HS-27A (cell line): ENCODE measurements at regions not wholly inside any gene's neighbourhood (a gene's known extent, or its start where the extent isn't known, plus 50 kb on each side); places are given as distances from the start of the nearest gene placed in this dataset.
"Not testable (repeated sequence)": the region's sequence is repeated elsewhere in the genome, so short reads cannot be mapped to it uniquely, and the experiment has no call there.

Source experiments
- DNase-seq: peaks from one replicate; pipeline ENCODE4 v3.0.0-alpha.2; 2012; ENCODE audit warnings: low read depth, missing footprints

- DNase-seq = no peak
These were observed 60.2 kb downstream of the TFAP2C start for GRCh38 chr20:56689318-56689717.

GRCh38 chr20:56689852-56690485 lies 60.9 kb downstream of the TFAP2C start:
- no peak for DNase-seq

DNA sequence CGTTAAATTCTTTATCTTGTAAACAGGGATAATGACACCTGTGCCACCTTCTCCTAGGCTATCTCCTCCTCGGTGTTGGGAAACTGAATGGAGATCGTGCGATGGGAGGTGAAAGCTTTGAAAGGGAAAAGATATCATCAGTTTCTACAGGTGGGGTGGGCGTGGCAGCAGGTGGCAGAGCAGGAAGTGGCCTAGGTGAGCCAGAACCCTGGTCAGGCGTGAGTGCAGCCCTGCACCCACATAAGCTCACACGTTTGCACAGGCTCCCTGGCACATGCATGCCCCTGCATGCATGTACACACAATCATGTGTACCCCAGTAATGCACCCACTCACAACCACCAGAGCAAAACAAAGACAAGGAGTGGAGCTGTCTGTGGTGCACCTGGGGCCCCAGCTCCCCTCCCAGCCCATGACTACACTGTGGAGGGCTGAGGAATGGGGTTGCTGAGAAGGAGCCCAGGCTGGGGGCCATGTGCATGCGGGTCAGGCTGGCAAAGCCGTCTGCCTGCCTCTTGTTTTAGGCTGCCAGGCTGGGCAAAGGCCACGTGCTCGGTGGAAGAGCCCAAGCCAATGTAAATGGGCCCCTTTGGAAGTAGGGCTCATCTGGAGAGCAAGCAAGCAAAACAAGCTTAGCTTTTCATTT lies 61.5 kb downstream of the TFAP2C start:
- no peak for DNase-seq

- no peak for DNase-seq
These were observed 62.4 kb downstream of the TFAP2C start for GRCh38 chr20:56691325-56691998.

DNA sequence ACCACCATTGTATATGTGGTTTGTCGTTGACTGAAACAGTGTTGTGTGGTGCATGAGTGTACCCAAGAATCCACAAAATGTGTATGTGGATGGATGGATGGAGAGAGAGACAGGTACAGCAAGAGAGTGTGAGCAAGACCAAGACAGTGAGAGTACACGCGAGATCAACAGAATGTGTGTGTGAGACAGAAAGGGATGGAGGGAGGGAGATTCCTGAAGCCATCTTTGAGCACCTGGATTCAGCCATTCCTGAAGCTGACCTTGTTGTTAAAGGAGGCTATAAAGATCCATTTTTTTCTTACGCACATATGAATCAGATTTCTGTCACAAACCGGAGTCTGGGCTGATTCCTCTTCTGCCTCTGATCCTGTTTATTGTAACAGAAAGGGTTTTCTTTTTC lies 64.1 kb downstream of the TFAP2C start:
- no peak for DNase-seq

GRCh38 chr20:56697476-56697875 lies 68.4 kb downstream of the TFAP2C start:
- no peak for DNase-seq

DNA sequence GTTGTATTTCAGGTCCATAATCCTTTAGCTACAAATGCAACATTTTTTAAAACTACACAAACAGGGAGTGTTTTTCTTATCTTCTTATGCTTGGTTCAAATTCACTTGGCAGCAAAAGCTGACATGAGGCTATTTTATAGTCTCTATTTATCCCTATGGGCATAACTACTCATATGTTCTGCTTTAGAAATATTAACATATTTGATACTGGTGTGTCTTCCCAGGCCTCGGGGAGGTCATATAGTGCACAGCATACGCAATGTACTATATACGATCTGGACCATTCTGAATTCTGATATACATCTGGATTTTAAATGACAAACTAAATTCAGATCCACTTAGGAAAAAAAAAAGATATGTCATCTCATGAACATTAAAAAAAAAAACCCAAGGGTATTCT lies 69.2 kb downstream of the TFAP2C start:
- DNase-seq = no peak

- DNase-seq = no peak
These were observed 69.6 kb downstream of the TFAP2C start for GRCh38 chr20:56698749-56699148.

DNA sequence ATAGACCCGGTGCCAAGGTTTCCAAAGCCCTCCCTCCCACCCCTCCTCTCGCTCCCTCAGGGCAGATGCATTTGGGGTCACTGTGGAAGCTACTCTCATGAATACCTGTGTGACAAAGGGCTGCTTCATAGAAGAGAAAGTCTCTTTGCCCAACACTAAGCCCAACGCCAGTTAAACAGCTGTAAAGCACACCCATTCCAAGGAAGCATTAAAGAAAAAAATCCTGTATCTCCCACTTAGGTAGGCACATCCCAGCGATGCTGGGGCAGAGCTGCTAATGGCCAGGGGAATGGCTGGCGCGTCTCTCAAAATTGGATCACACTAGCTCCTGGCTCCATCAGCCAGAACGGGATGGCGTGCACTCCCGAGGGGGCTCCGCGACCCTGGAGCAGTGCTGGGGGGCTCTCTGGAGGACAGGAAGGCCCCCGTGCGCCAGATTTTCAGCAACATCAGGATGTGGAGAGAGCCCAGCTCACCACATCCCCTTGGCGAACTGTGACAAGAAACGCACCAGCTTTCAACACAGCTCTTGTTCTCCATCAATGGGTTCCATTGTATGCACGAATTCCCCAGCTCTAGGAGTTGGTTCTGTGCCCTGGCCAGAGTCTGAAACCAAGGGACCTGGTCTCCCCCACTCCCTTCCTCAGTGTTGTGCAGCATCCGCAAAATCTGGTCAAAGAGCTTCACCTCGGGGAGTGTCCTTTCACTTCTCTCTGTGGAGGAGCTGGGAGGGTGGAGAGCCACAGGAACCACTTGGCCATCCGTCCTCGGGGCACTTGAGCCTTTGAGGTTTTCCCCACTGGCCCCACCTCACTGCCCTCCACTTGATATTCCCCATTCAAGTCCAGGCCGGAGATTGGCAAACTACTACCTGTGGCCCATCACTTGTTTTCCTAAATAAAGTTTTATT lies 74.1 kb downstream of the TFAP2C start:
- DNase-seq = no peak

GRCh38 chr20:56706867-56707360 lies 77.8 kb downstream of the TFAP2C start:
- DNase-seq = no peak

- no peak for DNase-seq
These were observed 79.9 kb downstream of the TFAP2C start for GRCh38 chr20:56708991-56709390.

- no peak for DNase-seq
These were observed 81.0 kb downstream of the TFAP2C start for GRCh38 chr20:56710125-56710524.

- DNase-seq = not testable (repeated sequence)
These were observed 81.5 kb downstream of the TFAP2C start for GRCh38 chr20:56710577-56710976.

GRCh38 chr20:56711018-56711417 lies 81.9 kb downstream of the TFAP2C start:
- DNase-seq = no peak

GRCh38 chr20:56715309-56715708 lies 86.2 kb downstream of the TFAP2C start:
- no peak for DNase-seq

- DNase-seq = no peak
These were observed 86.9 kb downstream of the TFAP2C start for GRCh38 chr20:56715902-56716519.

- DNase-seq = no peak
These were observed 87.7 kb downstream of the TFAP2C start for GRCh38 chr20:56716806-56717205.

GRCh38 chr20:56718816-56719215 lies 89.7 kb downstream of the TFAP2C start:
- DNase-seq = no peak

DNA sequence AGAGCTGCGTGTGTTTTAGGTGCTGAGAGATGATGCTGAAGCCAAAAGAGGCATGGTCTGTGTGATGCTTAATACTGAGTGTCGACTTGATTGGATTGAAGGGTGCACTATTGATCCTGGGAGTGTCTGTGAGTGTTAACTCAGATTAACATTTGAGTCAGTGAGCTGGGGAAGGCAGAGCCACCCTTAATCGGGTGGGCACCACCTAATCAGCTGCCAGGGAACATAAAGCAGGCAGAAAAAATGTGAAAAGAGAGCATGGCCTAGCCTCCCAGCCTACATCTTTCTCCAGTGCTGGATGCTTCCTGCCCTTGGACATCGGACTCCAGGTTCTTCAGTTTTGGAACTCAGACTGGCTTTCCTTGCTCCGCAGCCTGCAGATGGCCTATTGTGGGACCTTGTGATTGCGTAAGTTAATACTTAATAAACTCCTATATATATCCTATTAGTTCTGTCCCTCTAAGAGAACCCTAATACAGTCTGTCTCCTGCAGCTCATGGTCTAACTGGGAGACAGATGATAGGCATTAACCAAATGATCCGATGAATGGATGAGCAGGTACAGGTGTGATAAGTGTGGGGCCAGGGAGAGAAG lies 91.6 kb downstream of the TFAP2C start:
- DNase-seq = no peak

DNA sequence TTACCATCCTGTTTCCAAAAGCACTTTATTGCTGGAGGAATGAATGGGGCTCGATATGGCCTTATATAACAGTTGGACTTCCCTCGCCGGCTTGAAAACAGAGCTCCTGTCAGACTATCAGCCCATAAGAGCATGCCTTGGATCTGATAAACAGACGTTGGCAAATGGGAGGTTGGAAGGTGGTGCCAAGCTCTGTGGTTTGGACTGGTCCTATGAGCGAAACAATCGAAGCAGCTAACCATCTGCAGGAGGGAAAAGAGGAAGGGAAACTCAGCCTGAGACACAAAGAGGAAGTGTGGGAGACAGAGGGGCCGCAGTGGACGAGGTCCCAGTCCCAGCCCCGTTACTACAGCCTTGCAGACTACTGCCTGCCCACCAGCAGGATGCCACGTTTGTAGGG lies 92.9 kb downstream of the TFAP2C start:
- no peak for DNase-seq

- no peak for DNase-seq
These were observed 94.2 kb downstream of the TFAP2C start for GRCh38 chr20:56723331-56723730.
